ENCODE measurements at regions not wholly inside any gene's neighbourhood (a gene's known extent, or its start where the extent isn't known, plus 50 kb on each side); places are given as distances from the start of the nearest gene placed in this dataset.

DNA sequence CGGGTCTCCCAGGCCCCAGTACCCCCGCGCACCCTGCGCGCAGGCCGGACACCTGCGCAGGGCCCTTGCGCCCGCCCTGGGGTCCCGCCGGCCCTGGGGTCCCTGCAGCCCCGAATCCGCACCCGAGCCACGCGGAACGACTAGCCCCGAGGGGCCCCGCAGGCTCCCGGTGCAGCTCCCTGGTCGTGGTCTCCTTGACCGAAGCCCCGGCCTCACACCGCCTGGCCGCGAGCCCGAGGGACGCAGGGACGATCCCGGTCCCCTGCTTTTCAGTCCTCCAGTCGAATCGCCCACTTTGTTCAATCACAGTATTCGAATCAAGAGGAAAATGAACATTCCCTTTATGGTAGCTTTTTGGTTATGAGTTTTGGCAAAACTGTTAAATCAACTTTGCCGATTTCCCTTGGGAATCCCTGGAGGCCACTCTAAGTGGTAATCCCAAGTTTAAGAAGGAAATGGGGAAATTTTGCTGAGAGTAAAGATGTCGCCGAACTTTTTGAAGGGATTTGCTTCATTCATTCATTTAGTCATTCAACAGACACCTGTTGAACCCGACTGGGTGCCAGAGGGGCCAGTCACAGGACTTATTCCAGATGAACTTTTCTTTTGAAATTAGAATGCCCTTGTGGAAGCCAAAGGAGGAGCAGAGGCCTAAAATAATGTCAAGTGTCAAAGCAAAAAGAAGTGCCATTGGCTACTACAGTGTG lies 75.0 kb downstream of the ZIC5 start:
- peaks cover 42% of the 10 kb centered on the region for H3K27me3 ChIP-seq (ENCODE audit: control insufficient read depth, extremely low read depth, insufficient read depth, low read length)
- no peak overlapping the region for H3K4me3 ChIP-seq (ENCODE audit: control insufficient read depth in 2 of 3, extremely low read depth in 1 of 3, insufficient read depth in 2 of 3, low read depth in 1 of 3, low read length in 3 of 3)
- TF ChIP-seq, protein P1, sequence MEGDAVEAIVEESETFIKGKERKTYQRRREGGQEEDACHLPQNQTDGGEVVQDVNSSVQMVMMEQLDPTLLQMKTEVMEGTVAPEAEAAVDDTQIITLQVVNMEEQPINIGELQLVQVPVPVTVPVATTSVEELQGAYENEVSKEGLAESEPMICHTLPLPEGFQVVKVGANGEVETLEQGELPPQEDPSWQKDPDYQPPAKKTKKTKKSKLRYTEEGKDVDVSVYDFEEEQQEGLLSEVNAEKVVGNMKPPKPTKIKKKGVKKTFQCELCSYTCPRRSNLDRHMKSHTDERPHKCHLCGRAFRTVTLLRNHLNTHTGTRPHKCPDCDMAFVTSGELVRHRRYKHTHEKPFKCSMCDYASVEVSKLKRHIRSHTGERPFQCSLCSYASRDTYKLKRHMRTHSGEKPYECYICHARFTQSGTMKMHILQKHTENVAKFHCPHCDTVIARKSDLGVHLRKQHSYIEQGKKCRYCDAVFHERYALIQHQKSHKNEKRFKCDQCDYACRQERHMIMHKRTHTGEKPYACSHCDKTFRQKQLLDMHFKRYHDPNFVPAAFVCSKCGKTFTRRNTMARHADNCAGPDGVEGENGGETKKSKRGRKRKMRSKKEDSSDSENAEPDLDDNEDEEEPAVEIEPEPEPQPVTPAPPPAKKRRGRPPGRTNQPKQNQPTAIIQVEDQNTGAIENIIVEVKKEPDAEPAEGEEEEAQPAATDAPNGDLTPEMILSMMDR (optimal IDR thresholded peaks at IDR 0.05 in 1 of 3, IDR thresholded peaks at IDR 0.05 in 1 of 3, conservative IDR thresholded peaks at IDR 0.05 in 1 of 3; ENCODE audit: extremely low read depth in 1 of 3, insufficient read depth in 2 of 3, low read length in 3 of 3) = no peak
- TF ChIP-seq EZH2 (IDR thresholded peaks at IDR 0.05; ENCODE audit: low read length) = no peak
- H3K4me2 ChIP-seq (ENCODE audit: control insufficient read depth, extremely low read depth, insufficient read depth, low read depth, low read length) = no peak overlapping the region
- FAIRE-seq = no peak
- H3K79me2 ChIP-seq (ENCODE audit: control insufficient read depth, insufficient read depth, low read length) = no peaks in the 10 kb centered on the region
- no peaks in the 10 kb centered on the region for H3K9me3 ChIP-seq (ENCODE audit: control insufficient read depth, low read depth, low read length)
- H3K27ac ChIP-seq (ENCODE audit: control insufficient read depth, insufficient read depth, low read length) = no peak overlapping the region
- H3K4me1 ChIP-seq (ENCODE audit: control insufficient read depth, extremely low read depth, insufficient read depth, low read length) = no peaks in the 10 kb centered on the region
- no peaks in the 10 kb centered on the region for H3K9me1 ChIP-seq (ENCODE audit: control insufficient read depth, extremely low read depth, insufficient read depth, low read length)
- no peak overlapping the region for H2AFZ ChIP-seq (ENCODE audit: control insufficient read depth, low read length)
- dilution Hi-C loops (cut with MboI; ENCODE audit: extremely low pct_ligation_motif_present, low sequenced_read_pairs) = no loop called here
- no peak for DNase-seq (ENCODE audit: low read depth, low spot score)
- no peaks in the 10 kb centered on the region for H3K36me3 ChIP-seq (ENCODE audit: control insufficient read depth in 2 of 2, extremely low read depth in 1 of 2, insufficient read depth in 2 of 2, low read length in 2 of 2)
- no peaks in the 10 kb centered on the region for H4K20me1 ChIP-seq (ENCODE audit: control insufficient read depth, extremely low read depth, insufficient read depth, low read length)
- H3K9ac ChIP-seq (ENCODE audit: control insufficient read depth, extremely low read depth, insufficient read depth, low read length) = no peak overlapping the region

DNA sequence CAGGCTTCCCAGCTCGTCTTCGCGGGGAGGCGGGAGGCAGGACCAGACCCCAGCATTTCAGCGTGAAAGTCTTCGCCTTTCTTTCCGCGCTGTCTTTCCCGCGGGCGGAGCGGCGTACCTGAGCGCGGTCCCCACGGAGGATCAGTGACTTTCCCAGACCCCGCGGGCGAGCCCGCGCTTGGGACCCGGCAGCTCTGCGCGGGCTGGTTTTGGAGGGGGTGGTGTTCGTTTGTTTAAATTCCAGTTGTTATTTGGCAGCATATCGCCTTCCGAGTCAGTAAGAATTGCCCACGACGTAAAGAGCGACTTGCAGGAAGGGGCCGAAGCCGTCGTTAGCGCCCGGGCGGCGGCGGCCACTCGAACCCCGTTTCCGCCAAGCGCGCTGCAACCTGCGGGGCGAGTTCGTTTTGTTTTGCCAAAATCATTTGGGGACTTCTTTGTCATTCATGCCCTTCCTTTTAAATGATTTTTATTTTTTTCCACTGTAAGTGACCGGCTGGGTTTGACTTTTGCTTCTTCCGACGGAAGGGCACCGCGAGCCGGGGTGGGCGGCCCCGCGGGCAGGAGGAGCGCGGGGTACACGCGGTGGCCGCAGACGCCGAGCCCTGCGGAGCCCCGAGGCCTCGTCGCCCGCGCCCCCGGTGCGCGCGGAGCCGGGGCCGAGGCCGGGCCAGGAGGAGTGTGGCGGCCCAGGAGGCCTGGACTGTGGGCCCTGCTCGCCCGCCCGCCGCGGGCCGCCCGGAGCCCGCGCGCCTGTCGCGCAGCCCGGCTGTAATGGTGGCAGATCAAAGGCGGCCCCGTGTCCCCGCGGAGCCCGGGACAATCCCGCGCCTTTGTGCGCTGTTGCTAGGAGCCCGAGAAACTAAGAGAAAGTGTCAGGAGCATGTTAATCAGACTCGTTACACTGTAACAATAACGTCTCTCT lies 75.9 kb downstream of the ZIC5 start:
- Histone ChIP-seq H3K4me1 (ENCODE audit: control insufficient read depth, extremely low read depth, insufficient read depth, low read length) (no peaks in the 10 kb centered on the region), H3K79me2 (ENCODE audit: control insufficient read depth, insufficient read depth, low read length) (no peaks in the 10 kb centered on the region), H3K9me3 (ENCODE audit: control insufficient read depth, low read depth, low read length) (no peaks in the 10 kb centered on the region), H3K27ac (ENCODE audit: control insufficient read depth, insufficient read depth, low read length) (no peak overlapping the region), H3K36me3 (ENCODE audit: control insufficient read depth in 2 of 2, extremely low read depth in 1 of 2, insufficient read depth in 2 of 2, low read length in 2 of 2) (no peaks in the 10 kb centered on the region), H3K9ac (ENCODE audit: control insufficient read depth, extremely low read depth, insufficient read depth, low read length) (no peak overlapping the region), H3K27me3 (ENCODE audit: control insufficient read depth, extremely low read depth, insufficient read depth, low read length) (peaks cover 42% of the 10 kb centered on the region), H4K20me1 (ENCODE audit: control insufficient read depth, extremely low read depth, insufficient read depth, low read length) (no peaks in the 10 kb centered on the region), H2AFZ (ENCODE audit: control insufficient read depth, low read length) (no peak overlapping the region), H3K4me2 (ENCODE audit: control insufficient read depth, extremely low read depth, insufficient read depth, low read depth, low read length) (peak overlapping the region; percentile 70), H3K4me3 (ENCODE audit: control insufficient read depth in 2 of 3, extremely low read depth in 1 of 3, insufficient read depth in 2 of 3, low read depth in 1 of 3, low read length in 3 of 3) (peak overlapping the region in 1 of 3 experiments; percentile 11), H3K9me1 (ENCODE audit: control insufficient read depth, extremely low read depth, insufficient read depth, low read length) (no peaks in the 10 kb centered on the region)
- TF ChIP-seq, protein P1 (optimal IDR thresholded peaks at IDR 0.05 in 1 of 3, IDR thresholded peaks at IDR 0.05 in 1 of 3, conservative IDR thresholded peaks at IDR 0.05 in 1 of 3; ENCODE audit: extremely low read depth in 1 of 3, insufficient read depth in 2 of 3, low read length in 3 of 3) = no peak
- TF ChIP-seq EZH2 (IDR thresholded peaks at IDR 0.05; ENCODE audit: low read length) = peak; percentile 91
- FAIRE-seq (no peak), DNase-seq (ENCODE audit: low read depth, low spot score) (no peak)
- dilution Hi-C loops (cut with MboI; ENCODE audit: extremely low pct_ligation_motif_present, low sequenced_read_pairs) = no loop called here
